HL-60/S4 (cell line): ENCODE measurements at regions not wholly inside any gene's neighbourhood (a gene's known extent, or its start where the extent isn't known, plus 50 kb on each side); places are given as distances from the start of the nearest gene placed in this dataset.
"Not testable (repeated sequence)": the region's sequence is repeated elsewhere in the genome, so short reads cannot be mapped to it uniquely, and the experiment has no call there.

Experiments used
- in situ Hi-C: fragments of 300-500 bp; cut with MboI; formaldehyde crosslinking; loops from 2 replicates; pipeline ENCODE4 v1.14.3; 2022; ENCODE audit warnings: low sequenced_read_pairs

DNA sequence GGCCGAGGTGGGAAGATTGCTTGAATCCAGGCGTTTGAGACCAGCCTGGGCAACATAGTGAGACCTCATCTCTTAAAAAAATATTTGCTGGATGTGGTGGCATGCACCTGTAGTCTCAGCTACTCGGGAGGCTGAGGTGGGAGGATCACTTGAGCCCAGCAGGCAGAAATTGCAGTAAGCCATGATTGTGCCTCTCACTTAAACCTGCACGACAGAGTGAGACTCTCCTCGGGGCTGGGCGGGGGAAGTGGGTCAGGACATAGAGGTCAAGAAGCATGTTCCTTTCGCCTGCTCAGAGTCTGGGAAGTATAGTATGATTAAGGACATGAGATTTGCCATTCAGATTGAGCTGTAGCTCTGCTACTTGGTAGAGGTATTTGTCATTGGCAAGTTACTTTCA, 52.3 kb downstream of the SEPTIN7 start:
- in situ Hi-C loops, result not testable (repeated sequence)

DNA sequence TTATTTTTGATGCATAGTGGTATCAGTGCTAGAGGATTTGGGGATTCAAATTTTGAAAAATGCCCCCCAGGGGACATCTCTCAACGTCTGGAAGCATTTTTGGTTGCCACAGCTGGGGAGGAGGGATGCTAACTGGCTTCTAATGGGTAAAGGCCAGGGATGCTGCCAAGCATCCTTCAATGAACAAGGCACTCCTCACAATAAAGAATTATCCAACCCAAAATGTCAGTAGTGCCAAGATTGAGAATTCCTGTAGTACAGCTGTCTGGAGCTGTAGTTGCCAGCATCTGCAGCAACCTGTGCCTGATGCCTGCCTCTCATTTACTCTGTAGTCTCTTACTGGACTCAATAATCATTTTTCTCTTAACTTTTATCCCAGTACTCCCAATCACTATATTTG, 53.5 kb downstream of the SEPTIN7 start:
- in situ Hi-C loops, result no loop called here

DNA sequence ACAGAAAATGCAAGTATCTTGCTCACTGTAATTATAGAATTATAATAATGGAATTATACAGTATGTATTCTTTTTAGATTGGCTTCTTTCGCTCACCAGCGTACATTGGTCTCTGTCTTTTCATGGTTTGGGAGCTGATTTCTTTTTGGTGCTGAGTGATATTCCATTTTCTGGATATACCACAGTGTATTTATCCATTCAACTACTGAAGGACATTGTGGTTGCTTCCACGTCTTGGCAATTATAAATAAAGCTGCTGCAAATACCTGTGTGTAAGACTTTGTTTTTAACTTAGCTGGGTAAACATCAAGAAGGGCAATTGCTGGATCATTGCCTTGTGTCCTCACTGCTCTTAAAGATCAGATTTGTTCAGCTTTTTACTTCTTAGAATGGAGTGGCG, 55.3 kb downstream of the SEPTIN7 start:
- in situ Hi-C loops, result no loop called here

GRCh38 chr7:35860664-35861063, 59.8 kb downstream of the SEPTIN7 start:
- in situ Hi-C loops, result no loop called here

DNA sequence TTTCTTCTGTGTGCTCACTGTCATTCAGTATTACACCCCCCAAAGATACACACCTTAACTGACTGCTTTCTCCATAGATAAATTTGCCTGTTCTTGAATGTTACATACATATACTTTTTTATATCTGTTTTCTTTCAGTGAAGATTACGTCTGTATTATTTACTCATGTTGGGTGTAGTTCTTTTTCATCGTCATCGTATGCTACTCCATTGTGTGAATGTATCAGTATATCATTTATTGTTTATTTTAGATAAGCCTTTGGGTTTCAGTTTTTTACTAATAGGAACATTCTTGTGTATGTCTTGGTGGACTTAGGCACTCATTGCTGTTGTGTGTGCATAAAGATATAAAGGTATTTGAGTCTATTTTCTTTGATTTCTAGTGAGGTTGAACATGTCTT, 64.4 kb downstream of the SEPTIN7 start:
- in situ Hi-C loops, result no loop called here

DNA sequence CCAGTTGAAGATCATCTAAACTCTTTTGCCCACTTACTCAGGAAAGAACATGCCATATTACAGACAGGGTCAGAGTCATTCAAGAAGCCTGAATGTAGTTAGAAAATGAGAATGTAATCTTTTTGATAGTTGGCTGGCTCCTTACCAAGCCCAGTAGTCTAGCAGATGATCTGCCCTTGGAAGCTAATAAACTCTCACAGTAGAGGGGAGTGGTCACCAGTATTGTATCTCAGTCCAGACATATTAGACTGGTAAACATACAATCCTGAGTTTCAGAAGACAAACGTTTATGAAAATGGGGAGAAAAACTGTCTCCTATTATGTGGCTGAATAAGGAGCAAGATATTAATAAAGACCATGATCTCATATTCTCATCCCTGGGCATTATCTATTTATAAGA, 65.3 kb downstream of the SEPTIN7 start:
- in situ Hi-C loops, result no loop called here

- in situ Hi-C loops, result not testable (repeated sequence)
Observed at GRCh38 chr7:35869117-35869516, 68.3 kb downstream of the SEPTIN7 start.

GRCh38 chr7:35869810-35870209, 69.0 kb downstream of the SEPTIN7 start:
- in situ Hi-C loops, result no loop called here

DNA sequence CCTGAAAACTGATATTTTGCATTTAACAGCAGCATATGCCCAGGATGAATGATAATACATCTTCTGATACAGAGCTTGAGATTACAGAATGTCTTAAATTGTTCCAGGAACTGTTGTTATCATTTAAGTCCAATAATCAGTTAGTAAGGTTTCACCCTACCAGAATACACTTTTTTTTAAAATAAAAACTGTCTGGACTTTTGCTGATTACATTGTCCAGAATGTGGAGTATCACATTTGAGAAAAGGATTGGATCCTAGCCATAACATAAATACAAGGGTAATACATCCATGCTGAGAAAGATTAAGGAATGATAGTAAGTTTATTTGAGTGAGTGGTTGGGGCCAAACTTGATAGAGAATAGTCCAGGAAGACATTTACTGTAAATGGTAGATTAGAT, 71.0 kb downstream of the SEPTIN7 start:
- in situ Hi-C loops, result no loop called here

GRCh38 chr7:35874886-35875285, 74.0 kb downstream of the SEPTIN7 start:
- in situ Hi-C loops, result no loop called here

GRCh38 chr7:35875292-35875691, 74.4 kb downstream of the SEPTIN7 start:
- in situ Hi-C loops, result no loop called here

GRCh38 chr7:35878351-35878750, 77.5 kb downstream of the SEPTIN7 start:
- in situ Hi-C loops, result no loop called here

- in situ Hi-C loops, result not testable (repeated sequence)
Observed at GRCh38 chr7:35887430-35887829, 86.6 kb downstream of the SEPTIN7 start.

- in situ Hi-C loops, result no loop called here
Observed at GRCh38 chr7:35889001-35889400, 88.1 kb downstream of the SEPTIN7 start.

DNA sequence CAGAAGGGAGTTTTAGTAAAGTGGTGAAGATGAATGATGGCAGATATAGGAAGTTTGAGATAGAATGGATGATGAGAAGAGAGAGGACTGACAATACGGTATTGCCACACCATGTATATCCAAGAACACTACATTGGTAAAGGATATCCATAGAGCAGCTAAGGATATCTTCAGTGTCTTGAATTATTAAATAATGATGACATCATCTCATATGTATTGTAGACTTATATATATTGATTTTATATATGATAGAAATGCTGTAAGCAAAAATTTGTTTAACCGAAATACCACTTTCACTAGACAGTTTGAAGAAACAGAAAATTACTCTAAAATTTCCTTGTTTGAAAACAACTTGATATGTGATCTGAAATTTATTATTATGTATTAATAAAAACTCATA, 89.0 kb downstream of the SEPTIN7 start:
- in situ Hi-C loops, result no loop called here

GRCh38 chr7:35891004-35891830, 90.4 kb downstream of the SEPTIN7 start:
- in situ Hi-C loops, result no loop called here

DNA sequence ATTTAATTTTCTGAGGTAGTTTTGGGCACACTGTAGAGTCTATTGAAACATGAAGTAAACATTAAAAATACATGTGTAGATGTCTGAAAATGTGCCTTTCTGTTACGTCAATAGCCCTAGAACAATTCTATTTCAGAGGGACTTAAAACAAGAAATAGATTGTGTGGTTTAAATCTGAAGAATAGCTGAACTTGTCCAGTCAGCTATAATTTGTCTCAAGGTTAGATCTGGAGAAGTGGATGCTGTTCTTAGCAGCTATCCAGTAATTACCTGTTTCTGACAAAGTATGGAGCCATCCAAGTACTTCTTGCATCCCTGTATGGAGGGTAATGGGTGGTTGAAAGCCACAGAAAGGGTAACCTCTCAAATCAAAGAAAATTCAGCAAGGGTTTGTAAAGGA, 92.8 kb downstream of the SEPTIN7 start:
- in situ Hi-C loops, result no loop called here

DNA sequence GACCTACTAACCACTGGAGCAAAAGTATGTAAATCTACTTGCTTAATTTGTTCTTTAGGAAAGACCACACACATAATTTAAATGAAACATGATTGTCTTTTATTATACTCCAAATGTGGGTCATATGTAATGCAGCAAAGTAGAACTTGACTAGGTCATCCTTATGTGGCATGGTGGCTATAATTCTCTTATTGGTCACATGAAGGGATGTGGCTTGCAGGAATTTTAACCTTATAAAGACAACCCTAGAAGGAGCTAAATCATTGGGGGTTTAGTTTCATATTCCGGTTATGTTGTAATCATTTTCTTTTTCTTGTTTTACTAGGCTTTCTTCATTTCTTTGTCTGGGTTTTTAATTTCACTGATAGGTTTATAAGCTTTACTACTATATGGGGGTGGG, 93.9 kb downstream of the SEPTIN7 start:
- in situ Hi-C loops, result no loop called here

DNA sequence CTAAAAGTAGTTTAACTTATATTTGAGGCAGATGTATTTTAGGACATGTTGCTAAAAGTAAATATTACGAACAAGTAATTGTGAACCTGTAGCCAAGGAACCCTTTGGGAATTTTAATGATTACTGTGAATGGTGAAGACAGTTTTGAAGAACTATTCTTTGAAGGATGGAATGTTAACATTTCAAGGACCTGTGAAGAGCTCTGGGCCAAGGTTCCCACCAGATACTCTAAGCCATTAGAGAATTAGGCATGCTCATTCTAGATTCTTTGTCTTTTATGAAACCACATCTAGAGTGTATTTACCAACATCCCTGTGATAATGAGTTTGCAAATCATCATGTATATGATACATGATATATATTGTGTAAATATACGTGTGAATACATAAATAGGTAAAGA, 99.8 kb downstream of the SEPTIN7 start:
- in situ Hi-C loops, result no loop called here

GRCh38 chr7:35905555-35905954, 104.7 kb downstream of the SEPTIN7 start:
- in situ Hi-C loops, result loop anchor here (5.0 kb wide), 1 partner anchor 198 kb away; no protein-coding TSS in a partner anchor

DNA sequence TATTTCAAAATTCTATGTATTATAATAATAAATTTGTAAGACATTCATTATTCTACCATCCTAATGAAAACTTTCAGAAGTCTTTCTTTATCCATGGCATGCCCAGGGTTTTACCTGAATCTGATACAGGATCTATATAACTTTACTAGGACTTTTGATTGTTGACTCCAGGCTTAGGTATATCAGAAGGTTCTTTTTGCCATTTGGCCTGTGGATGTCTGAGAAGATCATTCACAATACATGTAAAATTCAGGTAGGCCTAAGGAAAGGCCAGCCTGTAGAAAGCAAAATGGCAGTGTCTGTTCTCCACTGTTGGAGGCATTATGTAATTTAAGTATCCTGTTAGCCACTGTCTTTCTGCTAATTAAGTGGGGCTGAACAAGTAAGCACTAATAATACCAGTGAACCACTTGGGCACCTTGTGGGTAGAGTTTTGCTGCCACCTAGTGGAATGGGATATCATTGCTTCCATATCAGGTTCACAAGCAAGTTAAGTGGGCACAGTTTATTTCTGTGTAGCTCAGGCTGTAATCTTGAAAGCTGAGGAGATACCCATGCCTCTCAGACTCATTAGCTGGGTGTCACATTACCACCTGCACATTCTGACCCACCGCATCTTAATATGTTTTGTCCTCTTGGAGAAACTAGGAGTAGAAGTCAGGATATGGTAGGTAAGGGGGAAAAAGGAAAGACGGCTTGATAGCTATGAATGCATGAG, 105.5 kb downstream of the SEPTIN7 start:
- in situ Hi-C loops, result loop anchor here (5.0 kb wide), 1 partner anchor 199 kb away; no protein-coding TSS in a partner anchor
